NB4 (cell line): ENCODE measurements at regions not wholly inside any gene's neighbourhood (a gene's known extent, or its start where the extent isn't known, plus 50 kb on each side); places are given as distances from the start of the nearest gene placed in this dataset.
"Not testable (repeated sequence)": the region's sequence is repeated elsewhere in the genome, so short reads cannot be mapped to it uniquely, and the experiment has no call there.

Experiments used
- DNase-seq: peaks from one replicate; pipeline ENCODE4 v3.0.0; 2010; ENCODE audit warnings: low read depth
- H3K4me3 ChIP-seq: one replicate; pipeline ENCODE4 v1.5.1; 2011; ENCODE audit warnings: mild to moderate bottlenecking, low read depth, low read length, moderate library complexity
- CTCF ChIP-seq: IDR thresholded peaks from one replicate; pipeline ENCODE4 v1.5.1; 2012; ENCODE audit warnings: low read depth, low read length
- MAX ChIP-seq: IDR thresholded peaks from 2 replicates; pipeline ENCODE4 v1.6.1; 2011; ENCODE audit warnings: low read depth, low read length
- MYC ChIP-seq: IDR thresholded peaks from 2 replicates; pipeline ENCODE4 v1.6.1; 2011; ENCODE audit warnings: low read depth, low read length
- POLR2A ChIP-seq: IDR thresholded peaks from 2 replicates; pipeline ENCODE4 v1.6.1; 2011; ENCODE audit warnings: mild to moderate bottlenecking; ENCODE audit not compliant: insufficient read length; ENCODE audit errors: extremely low read depth

GRCh38 chr14:54253195-54253947, 143.4 kb upstream of the CDKN3 start:
- no peak for DNase-seq
- no peak overlapping the region for H3K4me3 ChIP-seq
- TF ChIP-seq CTCF (no peak), MAX (no peak), POLR2A (no peak), MYC (no peak)

- H3K4me3 ChIP-seq: no peak overlapping the region
- DNase-seq: no peak
- TF ChIP-seq MYC: no peak
- TF ChIP-seq CTCF: no peak
- TF ChIP-seq MAX: no peak
- TF ChIP-seq POLR2A: no peak
Observed at GRCh38 chr14:54256156-54256555, 140.7 kb upstream of the CDKN3 start.

GRCh38 chr14:54257424-54257823, 139.4 kb upstream of the CDKN3 start:
- TF ChIP-seq POLR2A: no peak
- no peak for TF ChIP-seq MYC
- no peak for TF ChIP-seq MAX
- TF ChIP-seq CTCF: no peak
- DNase-seq: no peak

GRCh38 chr14:54258382-54258781, 138.4 kb upstream of the CDKN3 start:
- no peak for DNase-seq
- TF ChIP-seq POLR2A (no peak), CTCF (no peak), MYC (no peak), MAX (no peak)
- no peak overlapping the region for H3K4me3 ChIP-seq

More at GRCh38 chr14:54257424-54257823, 139.4 kb upstream of the CDKN3 start:
- H3K4me3 ChIP-seq: no peak overlapping the region

- DNase-seq: no peak
- no peak for TF ChIP-seq MAX
- H3K4me3 ChIP-seq: no peak overlapping the region
Observed at GRCh38 chr14:54259821-54260220, 137.0 kb upstream of the CDKN3 start.

GRCh38 chr14:54261283-54261682, 135.5 kb upstream of the CDKN3 start:
- no peak overlapping the region for H3K4me3 ChIP-seq
- DNase-seq: no peak
- no peak for TF ChIP-seq POLR2A
- TF ChIP-seq MYC: no peak
- TF ChIP-seq MAX: no peak
- TF ChIP-seq CTCF: no peak

GRCh38 chr14:54266616-54267015, 130.2 kb upstream of the CDKN3 start:
- not testable (repeated sequence) for DNase-seq, H3K4me3 ChIP-seq
